Natural killer cell treated with Interleukin-12 subunit alpha and Interleukin-12 subunit beta and Interleukin-15 and Interleukin-18, amount 100 ng/mL, for 72 hours (primary cell): ENCODE measurements at regions not wholly inside any gene's neighbourhood (a gene's known extent, or its start where the extent isn't known, plus 50 kb on each side); places are given as distances from the start of the nearest gene placed in this dataset.
"Not testable (repeated sequence)": the region's sequence is repeated elsewhere in the genome, so short reads cannot be mapped to it uniquely, and the experiment has no call there.

Experiments used
- ATAC-seq, 2 donors: fragments of 150-1000 bp; cut with Tn5 transposase in 1 of 2; sonication (Bioruptor Pico), chemical (Tn5 transposase) in 1 of 2; 2 replicates each; pipeline ENCODE4 v1.10.0; 2021
- DNase-seq: peaks from one replicate; pipeline ENCODE4 v3.0.0; 2022; ENCODE audit warnings: low spot score
- H3K27ac Mint-ChIP-seq, 2 donors: 1 replicate in 1 of 2; 2 replicates in 1 of 2; pipeline ENCODE4 v1.8.0; 2022; ENCODE audit warnings: mixed read lengths in 2 of 2, mild to moderate bottlenecking in 1 of 2, moderate library complexity in 1 of 2
- H3K27me3 Mint-ChIP-seq, 2 donors: 1 replicate in 1 of 2; 2 replicates in 1 of 2; pipeline ENCODE4 v1.8.0; 2022; ENCODE audit warnings: mixed read lengths in 2 of 2
- H3K36me3 Mint-ChIP-seq: one replicate; pipeline ENCODE4 v1.8.0; 2022; ENCODE audit warnings: mixed read lengths
- H3K4me1 Mint-ChIP-seq, 2 donors: 1 replicate in 1 of 2; 2 replicates in 1 of 2; pipeline ENCODE4 v1.8.0; 2022; ENCODE audit warnings: low read depth in 2 of 2, mixed read lengths in 2 of 2, mild to moderate bottlenecking in 1 of 2
- H3K4me3 Mint-ChIP-seq: one replicate; pipeline ENCODE4 v1.8.0; 2022; ENCODE audit warnings: mixed read lengths
- H3K9me3 Mint-ChIP-seq: 2 replicates; pipeline ENCODE4 v1.8.0; 2022; ENCODE audit warnings: mixed read lengths

DNA sequence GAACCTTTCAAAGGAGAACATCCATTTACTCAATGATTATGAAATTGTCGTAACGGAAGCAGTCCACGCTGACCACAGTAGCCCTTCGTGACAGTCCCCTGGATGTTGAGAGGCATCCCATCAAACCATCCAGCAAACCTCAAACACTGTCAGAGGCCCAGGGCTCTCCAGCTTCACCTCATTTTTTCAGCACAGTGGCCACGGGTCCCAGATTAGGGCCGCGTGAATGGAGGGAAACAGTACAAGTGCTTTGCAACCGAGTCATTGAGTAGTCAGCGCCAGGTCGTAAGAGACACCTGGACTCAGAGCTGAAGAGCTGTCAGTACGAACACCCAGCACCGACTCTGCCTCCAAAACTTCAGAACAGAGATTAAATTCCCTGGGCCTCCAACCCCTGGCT is 552.5 kb upstream of the SALL3 start:
- no peak for DNase-seq
- Mint-ChIP-seq H3K27me3 (peaks cover 0 to 3% of the 10 kb centered on the region in 2 donors), H3K9me3 (no peaks in the 10 kb centered on the region), H3K4me1 (no peaks in the 10 kb centered on the region), H3K4me3 (no peak overlapping the region), H3K36me3 (no peaks in the 10 kb centered on the region), H3K27ac (no peak overlapping the region)
- ATAC-seq = peak in 1 of 2 donors; percentile 22

DNA sequence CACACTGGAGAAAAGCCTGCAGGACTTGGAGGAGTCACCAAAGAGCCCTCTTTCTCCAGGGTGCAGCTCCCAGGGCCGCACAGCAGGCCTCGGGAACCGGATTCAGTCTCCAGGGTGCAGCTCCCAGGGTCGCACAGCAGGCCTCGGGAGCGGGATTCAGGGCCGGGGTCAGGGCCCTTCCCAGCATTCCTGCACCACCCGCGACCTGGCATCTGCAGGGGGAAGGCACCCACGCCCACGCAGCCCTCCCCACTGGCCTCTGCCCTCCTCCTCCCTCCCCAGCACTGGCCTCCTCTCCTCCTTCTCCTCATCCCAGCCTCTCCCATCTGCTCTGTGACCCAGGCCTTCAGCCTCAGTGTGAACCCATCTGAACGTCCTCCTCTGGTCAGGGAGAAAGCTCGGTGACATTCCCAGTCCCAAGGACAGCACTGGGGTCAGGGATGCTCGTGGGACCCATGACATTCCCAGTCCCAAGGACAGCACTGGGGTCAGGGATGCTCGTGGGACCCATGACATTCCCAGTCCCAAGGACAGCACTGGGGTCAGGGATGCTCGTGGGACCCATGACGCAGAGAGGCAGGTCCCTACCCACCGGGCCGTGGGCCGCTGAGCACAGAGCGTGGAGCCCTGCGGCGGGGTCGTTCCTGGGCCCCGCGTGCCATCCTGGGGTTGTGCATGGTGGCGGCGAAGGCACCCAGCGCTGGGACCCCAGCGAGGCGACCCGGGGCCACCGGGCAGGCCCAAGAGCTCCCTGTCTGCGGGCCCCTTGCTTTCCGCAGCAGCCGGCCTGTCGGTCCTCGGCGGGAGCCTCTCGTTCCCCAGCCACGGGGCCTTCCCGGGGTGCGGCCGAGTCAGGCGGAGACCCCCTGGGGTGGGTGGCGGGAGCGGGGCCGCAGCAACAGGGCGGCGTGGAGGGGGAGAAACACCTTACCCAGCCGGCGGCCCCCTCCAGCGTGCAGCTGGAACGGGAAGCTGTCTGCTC is 550.2 kb upstream of the SALL3 start:
- peaks cover 0 to 3% of the 10 kb centered on the region in 2 donors for H3K27me3 Mint-ChIP-seq
- DNase-seq (no peak), ATAC-seq (peak; percentile 36 to 60)
- H3K4me1 Mint-ChIP-seq = no peaks in the 10 kb centered on the region
- H3K4me3 Mint-ChIP-seq = no peak overlapping the region
- no peaks in the 10 kb centered on the region for H3K36me3 Mint-ChIP-seq
- H3K9me3 Mint-ChIP-seq = peaks cover 4% of the 10 kb centered on the region
- no peak overlapping the region for H3K27ac Mint-ChIP-seq

DNA sequence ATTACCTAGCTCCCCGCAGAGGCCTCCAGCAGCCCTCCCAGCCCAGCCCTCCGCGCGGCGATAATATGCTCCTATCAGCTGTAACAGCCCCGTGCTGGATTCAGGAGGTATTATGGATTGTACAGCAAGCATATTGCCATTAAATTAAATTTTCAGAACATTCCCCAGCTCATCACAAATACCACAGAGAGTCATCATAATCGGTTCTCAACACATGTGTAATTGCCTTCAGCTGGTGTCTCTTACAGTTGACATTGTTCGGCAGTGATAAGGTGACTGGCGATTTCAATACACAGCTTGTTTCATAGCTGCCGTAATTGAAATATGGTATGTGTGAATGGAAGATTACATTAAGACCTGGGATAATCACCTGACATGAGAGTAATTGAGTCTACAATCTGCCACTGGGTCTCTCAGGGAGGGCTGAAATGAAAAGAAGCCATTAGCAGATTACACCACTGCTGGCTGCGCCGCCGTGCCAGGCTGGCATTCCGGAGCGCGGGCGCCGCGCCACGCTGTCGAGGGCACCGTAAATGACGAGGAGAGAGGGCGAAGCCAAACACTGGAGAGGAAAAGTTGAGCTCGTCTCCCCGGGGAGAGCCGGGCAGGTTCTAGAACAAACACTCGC is 549.4 kb upstream of the SALL3 start:
- no peaks in the 10 kb centered on the region for H3K36me3 Mint-ChIP-seq
- ATAC-seq = no peak
- DNase-seq = no peak
- H3K4me3 Mint-ChIP-seq = no peak overlapping the region
- H3K27ac Mint-ChIP-seq = no peak overlapping the region
- H3K4me1 Mint-ChIP-seq = no peaks in the 10 kb centered on the region
- H3K9me3 Mint-ChIP-seq = peaks cover 5% of the 10 kb centered on the region
- no peaks in the 10 kb centered on the region for H3K27me3 Mint-ChIP-seq

DNA sequence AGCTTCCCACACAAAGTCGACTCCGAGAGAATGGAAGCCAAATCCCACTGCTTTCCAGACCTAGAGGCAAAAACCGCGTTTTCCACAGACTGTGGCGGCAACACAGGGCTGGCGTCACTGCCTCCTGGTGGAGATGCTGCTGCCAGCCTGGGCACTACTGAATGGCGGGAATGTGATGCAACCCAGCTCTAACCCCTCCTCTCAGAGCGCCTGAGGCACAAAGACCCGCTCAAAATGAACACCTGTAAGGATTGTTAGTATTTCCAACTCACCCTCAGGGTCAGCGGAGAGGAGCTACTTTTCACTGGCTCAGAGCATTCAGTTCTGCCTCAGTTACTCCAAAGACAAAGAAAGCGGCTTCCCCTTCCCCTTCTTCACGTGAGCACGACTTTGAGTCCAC is 548.0 kb upstream of the SALL3 start:
- H3K9me3 Mint-ChIP-seq = peaks cover 5% of the 10 kb centered on the region

DNA sequence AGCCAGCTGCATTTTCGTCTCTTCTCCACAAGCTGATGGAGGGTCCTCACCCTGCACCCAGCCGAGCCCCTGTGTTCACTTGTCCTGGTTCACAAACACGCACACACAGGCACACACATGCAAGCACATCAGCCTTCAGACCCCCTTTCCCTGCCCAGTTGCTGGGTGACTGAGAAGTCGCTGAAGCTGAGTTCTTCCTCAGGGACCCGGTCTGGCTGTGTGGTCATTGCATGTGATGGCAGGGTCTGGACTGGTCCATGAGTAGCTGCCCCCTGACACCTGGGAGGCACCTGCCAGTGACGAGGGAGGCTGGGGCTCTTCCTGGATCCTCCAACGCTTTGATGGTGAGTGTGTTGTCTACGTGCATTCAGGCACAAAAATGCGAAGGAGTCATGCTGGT is 546.1 kb upstream of the SALL3 start:
- no peak for ATAC-seq
- Mint-ChIP-seq H3K27ac (no peak overlapping the region), H3K27me3 (no peaks in the 10 kb centered on the region), H3K4me3 (no peak overlapping the region), H3K9me3 (peaks cover 5% of the 10 kb centered on the region), H3K36me3 (no peaks in the 10 kb centered on the region), H3K4me1 (no peaks in the 10 kb centered on the region)
- DNase-seq = no peak

More for the DNA sequence above, 548.0 kb upstream of the SALL3 start:
- Mint-ChIP-seq H3K4me1 (no peaks in the 10 kb centered on the region), H3K27ac (no peak overlapping the region), H3K4me3 (no peak overlapping the region), H3K27me3 (no peaks in the 10 kb centered on the region), H3K36me3 (no peaks in the 10 kb centered on the region)
- DNase-seq (no peak), ATAC-seq (no peak)

DNA sequence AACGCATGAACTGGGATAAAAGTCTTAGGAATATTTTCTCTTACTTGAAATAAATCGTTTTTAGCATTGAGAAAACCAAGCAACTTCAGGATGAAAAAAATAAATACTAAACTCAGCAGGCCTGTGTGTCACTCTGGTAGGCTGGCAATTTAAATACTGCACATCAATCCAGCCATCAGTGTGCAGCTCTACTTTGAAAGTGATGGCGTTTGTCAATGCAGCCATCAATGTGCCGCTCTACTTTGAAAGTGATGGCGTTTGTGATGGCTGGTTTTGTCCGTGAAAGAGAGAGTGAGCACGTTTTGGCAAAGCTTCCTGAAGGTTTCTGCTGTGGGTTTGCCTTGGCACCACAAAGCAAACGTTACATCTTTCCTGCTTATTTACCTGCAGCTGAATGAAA is 543.5 kb upstream of the SALL3 start:
- no peaks in the 10 kb centered on the region for H3K27me3 Mint-ChIP-seq
- no peak overlapping the region for H3K4me3 Mint-ChIP-seq
- H3K9me3 Mint-ChIP-seq = peaks cover 8% of the 10 kb centered on the region
- ATAC-seq = no peak
- H3K27ac Mint-ChIP-seq = no peak overlapping the region
- no peaks in the 10 kb centered on the region for H3K4me1 Mint-ChIP-seq
- no peak for DNase-seq
- no peaks in the 10 kb centered on the region for H3K36me3 Mint-ChIP-seq

DNA sequence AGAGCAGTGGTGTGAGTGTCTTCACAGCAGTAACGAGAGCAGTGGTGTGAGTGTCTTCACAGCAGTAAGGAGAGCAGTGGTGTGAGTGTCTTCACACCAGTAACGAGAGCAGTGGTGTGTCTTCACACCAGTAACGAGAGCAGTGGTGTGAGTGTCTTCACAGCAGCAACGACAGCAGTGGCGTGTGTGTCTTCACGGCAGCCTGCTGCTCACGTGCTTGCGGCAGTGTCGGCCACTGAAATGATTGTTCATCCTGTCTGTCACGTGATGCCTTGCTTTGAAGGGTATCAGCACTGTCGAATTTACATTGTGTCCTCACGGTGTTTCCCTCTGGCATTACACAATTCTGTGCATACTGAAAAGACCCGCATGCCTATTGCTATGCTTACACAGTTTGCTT is 541.4 kb upstream of the SALL3 start:
- not testable (repeated sequence) for H3K9me3 Mint-ChIP-seq, ATAC-seq, H3K27me3 Mint-ChIP-seq, H3K4me3 Mint-ChIP-seq, H3K4me1 Mint-ChIP-seq, H3K27ac Mint-ChIP-seq, H3K36me3 Mint-ChIP-seq, DNase-seq

DNA sequence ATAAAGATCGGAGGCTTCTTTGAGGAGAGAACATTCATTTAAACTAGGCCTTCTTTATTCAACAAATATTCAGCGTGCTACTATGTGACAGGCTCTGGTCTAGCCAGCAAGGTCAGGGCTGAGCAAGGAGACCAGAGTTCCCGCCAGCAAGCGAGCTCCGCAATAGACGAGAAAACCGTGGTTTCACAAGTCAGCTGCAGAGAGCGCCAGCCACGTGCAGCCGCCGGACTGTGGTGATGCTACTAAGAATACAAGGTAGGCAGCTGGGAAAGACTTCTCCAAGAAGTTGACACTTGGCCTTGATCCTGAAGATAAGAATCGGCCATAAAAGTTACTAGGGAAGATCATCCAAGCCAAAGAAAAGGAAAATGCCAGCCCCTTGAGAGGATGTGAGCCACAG is 533.7 kb upstream of the SALL3 start:
- H3K27me3 Mint-ChIP-seq = peaks cover 0 to 3% of the 10 kb centered on the region in 2 donors
- no peaks in the 10 kb centered on the region for H3K4me1 Mint-ChIP-seq
- H3K27ac Mint-ChIP-seq = no peak overlapping the region
- no peaks in the 10 kb centered on the region for H3K9me3 Mint-ChIP-seq
- H3K36me3 Mint-ChIP-seq = no peaks in the 10 kb centered on the region
- ATAC-seq (no peak), DNase-seq (no peak)
- no peak overlapping the region for H3K4me3 Mint-ChIP-seq

DNA sequence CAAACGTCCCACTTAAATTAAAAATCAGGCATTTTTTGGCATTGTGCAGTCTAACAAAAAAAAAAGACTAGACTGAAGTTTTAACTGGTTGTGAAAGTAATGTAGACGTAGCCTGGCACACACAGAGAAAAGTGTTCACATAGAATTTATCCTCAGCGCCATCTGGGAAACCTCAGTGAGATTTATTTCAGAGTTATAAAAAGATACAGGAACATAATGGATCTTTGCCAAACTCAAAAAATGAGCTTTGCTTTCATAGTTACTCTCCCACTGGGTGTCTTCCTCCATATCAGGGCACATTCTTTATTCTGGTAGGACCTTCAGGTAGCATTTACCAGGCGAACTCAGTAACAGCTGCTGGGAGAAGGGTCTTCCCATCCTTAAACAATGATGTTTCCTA is 532.4 kb upstream of the SALL3 start:
- H3K4me3 Mint-ChIP-seq = no peak overlapping the region
- no peaks in the 10 kb centered on the region for H3K4me1 Mint-ChIP-seq
- ATAC-seq (no peak), DNase-seq (no peak)
- H3K9me3 Mint-ChIP-seq = no peaks in the 10 kb centered on the region
- no peak overlapping the region for H3K27ac Mint-ChIP-seq
- H3K36me3 Mint-ChIP-seq = no peaks in the 10 kb centered on the region
- H3K27me3 Mint-ChIP-seq = no peaks in the 10 kb centered on the region

DNA sequence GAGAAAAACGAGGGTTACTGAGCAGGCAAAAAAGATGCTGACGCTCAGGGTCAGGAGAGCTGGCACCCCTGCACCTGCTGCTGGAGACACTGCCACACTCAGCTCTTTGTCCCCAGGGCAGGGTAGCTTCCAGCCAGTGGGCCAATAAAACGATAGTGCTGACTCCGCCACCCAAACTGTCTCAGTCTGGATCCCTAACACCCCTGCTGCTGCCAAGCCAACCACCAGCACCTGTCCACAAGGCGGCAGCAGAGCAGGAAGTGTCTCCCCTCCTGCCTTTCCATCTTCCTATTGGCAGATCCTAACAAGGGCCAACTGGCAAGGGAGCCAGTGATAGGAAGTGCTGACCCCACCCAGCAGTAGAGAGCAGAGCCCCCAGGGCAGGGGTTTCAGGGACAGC is 531.5 kb upstream of the SALL3 start:
- DNase-seq (no peak), ATAC-seq (peak in 1 of 2 donors; percentile 48)
- Mint-ChIP-seq H3K27ac (no peak overlapping the region), H3K4me3 (no peak overlapping the region), H3K9me3 (no peaks in the 10 kb centered on the region), H3K4me1 (no peaks in the 10 kb centered on the region), H3K27me3 (no peaks in the 10 kb centered on the region), H3K36me3 (no peaks in the 10 kb centered on the region)

DNA sequence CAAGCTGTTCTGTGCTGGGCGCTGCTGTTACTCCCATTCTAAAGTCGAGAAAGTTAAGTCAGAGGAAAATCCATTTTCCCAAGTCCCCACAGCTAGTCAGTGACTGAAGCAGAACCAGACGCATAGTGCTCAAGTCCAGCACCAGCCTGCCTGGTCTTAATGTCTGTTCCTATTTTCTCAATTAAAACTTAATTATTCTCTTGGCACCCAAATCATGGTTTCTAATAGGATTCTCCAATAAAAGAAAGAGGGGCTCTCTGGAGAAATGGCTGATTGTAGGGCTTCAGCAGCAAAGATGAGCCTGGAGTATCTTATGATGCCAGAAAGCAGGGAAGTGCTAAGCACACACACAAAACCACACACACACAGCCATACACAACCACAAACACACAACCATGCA is 531.0 kb upstream of the SALL3 start:
- Mint-ChIP-seq H3K36me3 (no peaks in the 10 kb centered on the region), H3K27ac (no peak overlapping the region), H3K9me3 (no peaks in the 10 kb centered on the region), H3K4me1 (no peaks in the 10 kb centered on the region), H3K27me3 (no peaks in the 10 kb centered on the region), H3K4me3 (no peak overlapping the region)
- ATAC-seq (peak in 1 of 2 donors; percentile 15), DNase-seq (no peak)

DNA sequence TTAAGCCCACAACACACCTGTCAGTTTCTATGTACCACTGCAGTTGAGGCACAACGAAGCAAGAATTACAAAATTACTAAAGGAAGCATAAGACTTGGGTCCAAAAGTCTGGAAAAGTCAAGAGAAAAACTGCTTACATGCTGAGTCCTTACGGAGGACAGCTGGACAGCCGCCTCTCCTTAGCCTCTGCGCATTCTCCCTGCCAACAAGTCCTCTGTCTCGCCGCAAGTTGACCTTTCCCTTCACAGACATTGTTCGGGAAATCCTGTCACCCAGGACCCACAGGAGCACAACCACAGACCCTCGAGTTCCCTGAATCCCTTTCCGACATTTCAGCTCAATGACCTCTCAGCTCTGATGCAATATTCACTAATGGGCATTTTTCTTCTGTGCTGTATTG is 525.4 kb upstream of the SALL3 start:
- H3K4me3 Mint-ChIP-seq = no peak overlapping the region
- H3K9me3 Mint-ChIP-seq = no peaks in the 10 kb centered on the region

DNA sequence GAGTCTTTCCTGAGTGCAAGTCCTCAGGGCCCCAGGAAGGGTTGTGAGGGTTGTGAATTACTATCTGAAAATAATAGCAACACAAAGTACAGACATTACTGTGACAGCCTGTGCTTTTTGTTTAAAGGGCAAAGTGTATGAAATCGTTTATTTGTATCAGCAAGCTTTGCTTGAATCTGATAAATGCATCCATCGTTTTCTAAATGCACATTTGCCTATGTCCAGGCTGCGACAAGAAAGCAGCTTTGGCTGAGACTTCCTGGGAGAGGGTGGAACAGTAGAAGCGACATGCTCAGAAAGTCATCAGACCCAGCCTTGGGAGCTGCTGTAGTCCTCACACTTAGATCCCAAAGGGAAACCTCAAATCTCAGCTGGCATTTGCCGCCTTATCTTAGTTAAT is 524.2 kb upstream of the SALL3 start:
- Mint-ChIP-seq H3K27ac (no peak overlapping the region), H3K4me1 (no peaks in the 10 kb centered on the region), H3K27me3 (no peaks in the 10 kb centered on the region), H3K36me3 (no peaks in the 10 kb centered on the region), H3K4me3 (no peak overlapping the region), H3K9me3 (no peaks in the 10 kb centered on the region)
- DNase-seq = no peak
- no peak for ATAC-seq

More for the DNA sequence above, 525.4 kb upstream of the SALL3 start:
- DNase-seq (no peak), ATAC-seq (no peak)
- Mint-ChIP-seq H3K36me3 (no peaks in the 10 kb centered on the region), H3K4me1 (no peaks in the 10 kb centered on the region), H3K27ac (no peak overlapping the region), H3K27me3 (no peaks in the 10 kb centered on the region)

DNA sequence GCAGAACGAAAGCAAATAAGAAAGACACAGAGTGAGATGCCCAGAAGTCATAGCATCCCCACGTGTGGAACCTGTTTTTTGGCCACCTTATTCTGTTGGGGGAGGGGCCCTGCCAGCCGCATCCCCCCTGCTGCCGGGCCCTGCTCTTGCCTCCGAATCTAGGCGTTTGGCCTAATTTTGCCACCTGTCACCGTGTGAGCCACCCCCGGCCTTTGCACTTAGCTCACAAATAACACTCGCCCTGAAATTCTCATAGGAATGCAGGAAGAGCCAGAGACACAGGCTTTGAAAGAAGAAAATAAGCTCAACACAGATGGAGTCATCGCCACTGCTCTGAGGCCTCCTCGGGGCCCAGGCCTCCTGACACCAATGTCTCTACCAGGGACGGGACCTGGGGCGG is 522.6 kb upstream of the SALL3 start:
- ATAC-seq (no peak), DNase-seq (no peak)
- Mint-ChIP-seq H3K36me3 (no peaks in the 10 kb centered on the region), H3K27me3 (no peaks in the 10 kb centered on the region), H3K4me1 (no peaks in the 10 kb centered on the region), H3K9me3 (no peaks in the 10 kb centered on the region), H3K4me3 (no peak overlapping the region), H3K27ac (no peak overlapping the region)
